Endothelial cell of umbilical vein (primary cell): ENCODE measurements at regions not wholly inside any gene's neighbourhood (a gene's known extent, or its start where the extent isn't known, plus 50 kb on each side); places are given as distances from the start of the nearest gene placed in this dataset.

Experiments
- BruUV-seq: library from RNA; stranded (reverse); fragments of 400-500 nt; replicated peaks from 2 replicates; lab custom pipeline; 2021; lab: Mats Ljungman, UMichigan
- CTCF ChIA-PET: fragments of 300-600, 350-600 bp; sonication (Branson Sonifier 250); formaldehyde crosslinking; loops from one replicate; lab custom pipeline; 2021; ENCODE audit warnings: antibody characterized with exemption, inconsistent platforms; lab: Charles Lee
- POLR2A ChIA-PET: fragments of 300-600, 350-600 bp; sonication (Branson Sonifier 250); formaldehyde crosslinking; loops from one replicate; lab custom pipeline; 2021; ENCODE audit warnings: antibody characterized with exemption, inconsistent platforms; lab: Charles Lee
- DNase-seq: peaks from one replicate; pipeline ENCODE4 v3.0.0-alpha.2; 2011; ENCODE audit warnings: low read depth, low spot score
- FAIRE-seq: peaks from 2 replicates; lab custom pipeline; 2011; peaks lifted over from hg19 to GRCh38; lab: Jason Lieb, UNC
- H2AFZ ChIP-seq: 2 replicates; pipeline ENCODE4 v1.6.0; 2012; ENCODE audit warnings: low read depth, low read length, control low read depth, inconsistent platforms
- H3K27ac ChIP-seq: 2 replicates; pipeline ENCODE4 v1.5.1; 2011; ENCODE audit warnings: low read depth, mild to moderate bottlenecking, control low read depth, low read length, moderate library complexity; ENCODE audit not compliant: insufficient read depth
- H3K27me3 ChIP-seq, 2 experiments: 2 replicates each; pipeline versions ENCODE4 v1.6.0 to v1.6.1; 2011; ENCODE audit warnings: low read length in 2 of 2, mixed read lengths in 1 of 2; ENCODE audit not compliant: control insufficient read depth in 2 of 2, insufficient read depth in 2 of 2
- H3K36me3 ChIP-seq, 2 experiments: 2 replicates in 1 of 2; 3 replicates in 1 of 2; pipeline ENCODE4 v1.5.1; 2011; ENCODE audit warnings: low read length in 2 of 2, mild to moderate bottlenecking in 1 of 2, moderate library complexity in 1 of 2; ENCODE audit not compliant: control insufficient read depth in 2 of 2, insufficient read depth in 2 of 2; ENCODE audit errors: extremely low read depth in 1 of 2
- H3K4me1 ChIP-seq: 3 replicates; pipeline ENCODE4 v1.5.1; 2011; ENCODE audit warnings: mild to moderate bottlenecking, low read length; ENCODE audit not compliant: control insufficient read depth, insufficient read depth; ENCODE audit errors: extremely low read depth
- H3K4me2 ChIP-seq: 2 replicates; pipeline ENCODE4 v1.6.1; 2011; ENCODE audit warnings: low read length, control low read depth, mixed read lengths; ENCODE audit not compliant: insufficient read depth
- H3K4me3 ChIP-seq, 3 experiments: fragments of 200-600 bp in 1 of 3; sonication (generic), shearing (Covaris generic) in 1 of 3; replicated peaks in 1 of 3; 2 replicates each; pipeline ENCODE4 v1.5.1; 2011 to 2016; ENCODE audit warnings: control low read depth in 3 of 3, low read length in 3 of 3, mild to moderate bottlenecking in 2 of 3, inconsistent platforms in 1 of 3, low read depth in 1 of 3, moderate library complexity in 1 of 3; ENCODE audit not compliant: insufficient read depth in 1 of 3
- H3K79me2 ChIP-seq: 2 replicates; pipeline ENCODE4 v1.6.0; 2012; ENCODE audit warnings: low read length, inconsistent platforms; ENCODE audit not compliant: control insufficient read depth, insufficient read depth
- H3K9ac ChIP-seq: replicated peaks from 2 replicates; pipeline ENCODE3; 2011; ENCODE audit warnings: low read length, control low read depth; ENCODE audit not compliant: insufficient read depth; ENCODE audit errors: extremely low read depth
- H3K9me1 ChIP-seq: replicated peaks from 3 replicates; pipeline ENCODE4 v1.6.0; 2011; ENCODE audit warnings: mild to moderate bottlenecking, low read length; ENCODE audit not compliant: control insufficient read depth, insufficient read depth; ENCODE audit errors: extremely low read depth
- H3K9me3 ChIP-seq: replicated peaks from 2 replicates; pipeline ENCODE4 v1.5.1; 2012; ENCODE audit warnings: low read length, inconsistent platforms; ENCODE audit not compliant: control insufficient read depth, insufficient read depth
- H4K20me1 ChIP-seq: replicated peaks from 2 replicates; pipeline ENCODE3; 2011; ENCODE audit warnings: mild to moderate bottlenecking, low read length; ENCODE audit not compliant: control insufficient read depth, insufficient read depth; ENCODE audit errors: extremely low read depth
- EZH2 ChIP-seq: IDR thresholded peaks from 2 replicates; pipeline ENCODE4 v1.6.1; 2012; ENCODE audit warnings: borderline replicate concordance, low read depth, mild to moderate bottlenecking, moderate library complexity, low read length, inconsistent platforms; ENCODE audit not compliant: severe bottlenecking
- FOS ChIP-seq: IDR thresholded peaks from 2 replicates; pipeline ENCODE4 v1.6.1; 2011; ENCODE audit warnings: mild to moderate bottlenecking, low read length, moderate library complexity, borderline replicate concordance; ENCODE audit not compliant: insufficient read depth
- GATA2 ChIP-seq: IDR thresholded peaks from 2 replicates; pipeline ENCODE4 v1.7.0; 2011; ENCODE audit warnings: low read depth, mild to moderate bottlenecking, moderate library complexity, mixed read lengths, low read length; ENCODE audit not compliant: insufficient read length, insufficient read depth
- JUN ChIP-seq: IDR thresholded peaks from 2 replicates; pipeline ENCODE4 v1.6.1; 2011; ENCODE audit warnings: borderline replicate concordance, low read depth; ENCODE audit not compliant: insufficient read length, insufficient read depth
- MYC ChIP-seq: IDR thresholded peaks from one replicate; pipeline ENCODE4 v1.6.1; 2011; ENCODE audit warnings: mild to moderate bottlenecking, low read depth, low read length
- POLR2A ChIP-seq: IDR thresholded peaks from 2 replicates; pipeline ENCODE4 v1.6.1; 2012; ENCODE audit warnings: low read depth, mild to moderate bottlenecking, control low read depth, low read length
- POLR2AphosphoS5 ChIP-seq: IDR thresholded peaks from 2 replicates; pipeline ENCODE4 v1.6.1; 2012; ENCODE audit warnings: low read depth, mild to moderate bottlenecking, control low read depth, low read length, moderate library complexity; ENCODE audit not compliant: insufficient read depth
- dilution Hi-C: fragments of 300-500 bp; cut with MboI; formaldehyde crosslinking; loops from one replicate; pipeline ENCODE4 v1.15.0; 2019; ENCODE audit warnings: low sequenced_read_pairs; ENCODE audit not compliant: extremely low pct_ligation_motif_present
- intact Hi-C: fragments of 100-400 bp; cut with micrococcal nuclease; formaldehyde crosslinking; loops from one replicate; pipeline ENCODE4 v1.10.0; 2022
- TF ChIP-seq, protein P1 (sequence below), 2 donors: IDR thresholded peaks; 1 replicate in 1 of 2; 2 replicates in 1 of 2; pipeline ENCODE4 v1.5.1; 2011; ENCODE audit warnings: low read length in 2 of 2, mild to moderate bottlenecking in 2 of 2, moderate library complexity in 2 of 2, control low read depth in 1 of 2, inconsistent platforms in 1 of 2, low read depth in 1 of 2; ENCODE audit not compliant: insufficient read depth in 1 of 2; ENCODE audit errors: extremely low read depth in 1 of 2
- TF ChIP-seq, protein P2 (sequence below): IDR thresholded peaks from 2 replicates; pipeline ENCODE4 v1.6.1; 2011; ENCODE audit not compliant: insufficient read depth, insufficient read length

DNA sequence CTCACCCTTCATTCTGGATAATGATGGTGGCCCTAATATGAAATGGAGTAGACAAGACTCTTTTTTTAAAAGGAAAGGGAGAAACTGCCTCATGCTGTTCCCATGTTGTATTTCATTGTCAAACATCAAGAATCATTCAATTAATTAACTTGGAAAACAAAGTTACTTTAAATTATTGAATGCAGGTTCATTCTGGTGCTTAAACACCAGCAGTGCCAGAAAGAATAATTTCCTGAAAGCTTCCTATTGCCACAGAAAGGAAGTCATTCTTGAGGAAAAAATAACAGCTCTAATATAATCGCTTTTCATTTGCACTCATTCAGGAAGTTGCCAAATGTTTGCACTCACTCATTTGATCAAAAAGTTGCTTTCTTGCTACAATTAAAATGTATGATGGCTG lies 497.1 kb upstream of the CDH11 start:
- intact Hi-C loops = no loop called here
- POLR2A ChIA-PET = no interaction called here
- CTCF ChIA-PET = interaction anchor here (1.1 to 1.3 kb wide), 2 partner anchors 8 to 164 kb away, joined by 3 read pairs; no protein-coding TSS in a partner anchor

More for the DNA sequence above, 497.1 kb upstream of the CDH11 start:
- Histone ChIP-seq H3K9ac (no peak overlapping the region), H3K4me3 (no peak overlapping the region), H3K27me3 (no peaks in the 10 kb centered on the region), H3K36me3 (no peaks in the 10 kb centered on the region), H3K4me1 (no peaks in the 10 kb centered on the region), H3K9me3 (no peaks in the 10 kb centered on the region), H3K9me1 (no peaks in the 10 kb centered on the region), H3K79me2 (no peaks in the 10 kb centered on the region), H3K4me2 (no peak overlapping the region), H3K27ac (no peak overlapping the region), H4K20me1 (no peaks in the 10 kb centered on the region), H2AFZ (no peak overlapping the region)
- DNase-seq (no peak), FAIRE-seq (no peak)
- BruUV-seq = no TSS peak
- TF ChIP-seq JUN (no peak), POLR2AphosphoS5 (no peak), POLR2A (no peak), GATA2 (no peak), FOS (no peak), MYC (no peak), EZH2 (no peak)
- TF ChIP-seq, protein P1, sequence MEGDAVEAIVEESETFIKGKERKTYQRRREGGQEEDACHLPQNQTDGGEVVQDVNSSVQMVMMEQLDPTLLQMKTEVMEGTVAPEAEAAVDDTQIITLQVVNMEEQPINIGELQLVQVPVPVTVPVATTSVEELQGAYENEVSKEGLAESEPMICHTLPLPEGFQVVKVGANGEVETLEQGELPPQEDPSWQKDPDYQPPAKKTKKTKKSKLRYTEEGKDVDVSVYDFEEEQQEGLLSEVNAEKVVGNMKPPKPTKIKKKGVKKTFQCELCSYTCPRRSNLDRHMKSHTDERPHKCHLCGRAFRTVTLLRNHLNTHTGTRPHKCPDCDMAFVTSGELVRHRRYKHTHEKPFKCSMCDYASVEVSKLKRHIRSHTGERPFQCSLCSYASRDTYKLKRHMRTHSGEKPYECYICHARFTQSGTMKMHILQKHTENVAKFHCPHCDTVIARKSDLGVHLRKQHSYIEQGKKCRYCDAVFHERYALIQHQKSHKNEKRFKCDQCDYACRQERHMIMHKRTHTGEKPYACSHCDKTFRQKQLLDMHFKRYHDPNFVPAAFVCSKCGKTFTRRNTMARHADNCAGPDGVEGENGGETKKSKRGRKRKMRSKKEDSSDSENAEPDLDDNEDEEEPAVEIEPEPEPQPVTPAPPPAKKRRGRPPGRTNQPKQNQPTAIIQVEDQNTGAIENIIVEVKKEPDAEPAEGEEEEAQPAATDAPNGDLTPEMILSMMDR (IDR thresholded peaks at IDR 0.05; ENCODE audit: extremely low read depth in 1 of 2, insufficient read depth in 1 of 2, low read depth in 1 of 2, low read length in 2 of 2) = no peak
- TF ChIP-seq, protein P2, sequence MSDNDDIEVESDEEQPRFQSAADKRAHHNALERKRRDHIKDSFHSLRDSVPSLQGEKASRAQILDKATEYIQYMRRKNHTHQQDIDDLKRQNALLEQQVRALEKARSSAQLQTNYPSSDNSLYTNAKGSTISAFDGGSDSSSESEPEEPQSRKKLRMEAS = no peak
- dilution Hi-C loops = no loop called here
